Non-pigmented ciliary epithelial cell (primary cell): ENCODE measurements at regions not wholly inside any gene's neighbourhood (a gene's known extent, or its start where the extent isn't known, plus 50 kb on each side); places are given as distances from the start of the nearest gene placed in this dataset.
"Not testable (repeated sequence)": the region's sequence is repeated elsewhere in the genome, so short reads cannot be mapped to it uniquely, and the experiment has no call there.

Source experiments
- DNase-seq: peaks from one replicate; pipeline ENCODE4 v3.0.0-alpha.2; 2010; ENCODE audit warnings: low read depth

DNA sequence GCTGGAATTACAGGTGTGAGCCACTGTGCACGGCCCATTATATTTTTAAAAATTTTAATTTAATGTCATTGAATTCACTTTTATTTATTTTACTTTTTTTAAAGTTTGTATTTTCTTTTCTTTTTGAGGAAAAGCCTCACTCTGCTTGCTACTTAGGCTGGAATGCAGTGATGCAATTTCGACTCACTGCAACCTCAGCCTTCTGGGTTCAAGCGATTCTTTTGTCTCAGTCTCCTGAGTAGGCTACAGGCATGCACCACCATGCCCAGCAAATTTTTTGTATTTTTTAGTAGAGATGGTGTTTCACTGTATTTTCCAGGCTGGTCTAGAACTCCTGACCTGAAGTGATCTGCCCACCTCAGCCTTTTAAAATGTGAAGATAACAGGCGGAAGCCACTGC, 277.5 kb upstream of the HSFY2 start:
- no peak for DNase-seq

DNA sequence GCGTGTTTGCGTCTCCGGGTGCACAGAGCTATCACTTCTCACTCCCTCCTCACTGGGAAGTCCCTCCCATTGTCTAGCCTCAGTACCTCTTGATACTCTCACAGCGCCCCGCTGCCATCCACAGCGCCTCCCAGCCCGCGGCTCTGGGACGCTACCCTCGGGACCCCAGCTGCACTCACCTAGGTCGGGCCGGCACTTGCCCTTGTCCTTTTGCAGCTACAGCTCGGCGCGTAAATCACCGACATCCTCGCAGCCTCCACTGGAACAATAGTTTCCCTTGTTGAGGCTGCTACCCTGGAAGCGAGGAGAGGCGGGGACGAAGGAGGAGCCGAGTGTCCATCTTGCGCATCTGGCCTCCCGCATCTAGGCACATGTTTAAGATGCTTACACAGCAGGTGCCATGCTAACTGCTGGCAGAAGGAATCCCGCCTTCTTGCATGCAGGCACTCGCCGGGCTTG, 269.5 kb upstream of the HSFY2 start:
- DNase-seq: no peak

DNA sequence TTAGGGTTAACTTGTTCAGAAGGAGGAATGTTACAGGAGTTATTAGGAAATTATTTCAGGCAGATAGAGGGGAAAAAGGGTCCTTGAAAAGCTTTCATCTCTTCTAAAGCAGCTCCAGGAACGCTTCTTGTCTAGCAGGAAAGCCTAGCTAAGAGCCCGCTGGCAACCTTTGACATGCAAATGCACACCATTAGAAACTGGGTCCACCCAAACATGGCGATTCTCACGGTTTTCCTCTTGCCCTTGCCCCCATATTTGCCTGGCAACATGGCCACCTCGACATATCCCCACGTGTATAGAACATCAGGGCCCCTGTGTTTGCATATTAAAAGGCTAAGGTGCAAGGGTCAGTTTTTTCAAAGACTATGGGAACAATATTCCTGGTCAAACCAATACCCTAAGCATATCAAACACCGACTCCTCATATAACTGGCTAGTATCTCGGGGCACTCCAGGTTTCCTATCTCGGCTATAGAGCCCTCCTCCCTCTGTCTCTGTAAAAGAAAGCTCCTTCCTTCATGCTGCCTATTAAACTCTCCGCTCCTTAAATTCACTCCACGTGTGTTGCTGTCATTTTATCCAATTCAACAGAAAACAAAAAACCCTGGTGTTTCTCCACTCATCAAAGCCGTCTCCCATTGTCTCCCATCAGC, 268.9 kb upstream of the HSFY2 start:
- no peak for DNase-seq

DNA sequence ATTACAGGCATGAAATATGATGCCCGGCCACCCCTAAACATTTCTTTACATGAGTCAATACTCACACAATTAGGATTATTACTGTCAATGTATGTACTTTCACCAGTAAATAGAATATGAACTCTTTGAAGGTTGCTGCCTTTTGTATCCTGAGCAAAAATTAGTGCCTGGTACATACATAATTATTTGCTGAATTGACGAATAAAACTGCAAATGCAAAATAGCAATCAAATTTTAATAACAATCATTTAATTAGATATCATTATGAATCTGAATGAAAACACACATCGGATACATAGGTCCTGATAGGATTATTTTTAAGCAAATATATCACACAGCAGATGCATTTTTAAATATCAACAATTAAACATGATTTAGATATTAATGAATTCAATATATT, 253.1 kb upstream of the HSFY2 start:
- no peak for DNase-seq

DNA sequence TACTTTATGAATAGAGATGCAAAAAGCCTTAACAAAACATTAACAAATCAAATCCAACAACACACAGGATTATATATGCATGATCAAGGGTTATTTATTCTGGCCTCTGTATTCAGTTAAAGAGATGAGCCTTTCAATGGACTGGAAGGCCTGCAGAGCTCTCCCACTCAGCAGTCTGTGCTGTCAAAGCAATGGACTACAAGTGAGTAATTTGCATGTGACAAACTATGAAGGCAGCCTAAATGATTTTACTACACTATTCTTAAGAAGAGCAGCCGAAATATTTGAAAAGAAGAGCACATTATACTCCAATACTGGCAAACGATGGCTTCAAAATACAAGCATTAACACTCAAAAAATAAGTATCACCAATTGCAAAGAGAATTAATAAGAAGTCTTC, 250.4 kb upstream of the HSFY2 start:
- no peak for DNase-seq

DNA sequence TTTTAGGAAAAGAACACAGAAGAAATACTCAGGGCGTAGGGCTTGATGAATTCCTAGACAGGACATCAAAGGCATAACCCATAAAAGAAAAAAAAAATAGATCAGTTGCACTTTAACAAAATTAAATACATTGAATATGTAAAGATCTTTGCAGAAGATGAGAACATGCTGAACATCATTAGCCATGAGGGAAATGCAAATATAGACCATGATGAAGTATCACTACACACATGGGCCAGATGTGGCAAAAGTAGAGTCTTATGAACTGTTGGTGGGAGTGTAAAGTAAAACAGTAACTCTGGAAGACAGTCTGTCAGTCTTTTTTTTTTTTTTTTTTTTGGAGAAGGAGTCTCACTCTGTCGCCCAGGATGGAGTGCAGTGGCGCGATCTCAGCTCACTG, 246.7 kb upstream of the HSFY2 start:
- DNase-seq: no peak

DNA sequence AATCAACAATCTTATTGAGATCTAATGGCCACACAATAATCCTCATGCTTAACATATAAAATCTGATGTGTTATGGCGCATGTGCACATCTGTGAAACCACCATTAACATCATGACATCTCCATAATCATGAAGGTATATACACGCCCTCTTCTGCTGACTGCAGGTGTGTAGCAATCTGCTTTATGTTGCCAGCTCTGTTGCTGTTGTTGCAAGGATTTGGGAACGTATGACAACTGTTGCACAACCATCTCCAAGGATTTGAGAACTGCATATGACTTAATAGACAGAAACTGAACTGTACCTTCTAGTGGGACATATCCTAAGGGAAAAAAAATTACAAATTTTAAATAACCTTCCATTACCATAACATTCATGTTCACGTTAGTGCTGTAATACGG, 243.5 kb upstream of the HSFY2 start:
- DNase-seq: no peak

DNA sequence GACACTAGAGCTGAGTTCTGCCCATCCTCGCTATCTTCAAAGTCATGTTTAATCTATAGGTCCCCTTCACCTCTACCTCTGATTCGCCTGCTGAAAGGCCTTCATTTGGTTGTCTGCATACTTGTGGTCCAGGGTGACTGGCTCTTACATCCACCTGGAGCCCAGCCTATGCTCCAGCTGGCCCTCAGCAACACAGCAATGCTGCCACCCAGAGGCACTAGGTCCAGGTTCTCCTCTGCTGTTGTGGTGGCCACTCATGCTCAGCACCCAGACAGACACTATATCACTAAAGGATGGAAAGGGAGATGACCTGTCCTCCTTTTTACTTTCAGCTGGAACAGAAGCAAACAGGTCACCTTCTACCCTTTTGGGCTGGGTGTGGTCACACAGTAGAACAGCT, 242.3 kb upstream of the HSFY2 start:
- DNase-seq: no peak

DNA sequence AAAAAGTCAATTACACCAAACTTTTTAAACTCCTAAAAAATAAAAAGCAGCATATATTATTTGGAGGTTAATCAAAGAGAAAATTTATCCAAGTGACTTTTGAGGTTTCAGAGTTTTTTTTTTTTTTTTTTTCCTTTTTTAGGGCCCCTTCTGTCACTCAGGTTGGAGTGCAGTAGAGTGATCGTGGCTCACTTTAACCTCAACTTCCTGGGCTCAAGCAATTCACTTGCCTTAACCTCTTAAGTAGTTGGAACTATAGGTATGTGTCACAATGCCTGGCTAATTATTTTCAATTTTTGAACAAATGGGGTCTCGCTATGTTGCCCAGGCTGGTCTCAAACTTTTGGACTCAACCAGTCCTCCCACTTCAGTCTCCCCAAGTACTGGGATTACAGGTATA, 241.7 kb upstream of the HSFY2 start:
- no peak for DNase-seq

DNA sequence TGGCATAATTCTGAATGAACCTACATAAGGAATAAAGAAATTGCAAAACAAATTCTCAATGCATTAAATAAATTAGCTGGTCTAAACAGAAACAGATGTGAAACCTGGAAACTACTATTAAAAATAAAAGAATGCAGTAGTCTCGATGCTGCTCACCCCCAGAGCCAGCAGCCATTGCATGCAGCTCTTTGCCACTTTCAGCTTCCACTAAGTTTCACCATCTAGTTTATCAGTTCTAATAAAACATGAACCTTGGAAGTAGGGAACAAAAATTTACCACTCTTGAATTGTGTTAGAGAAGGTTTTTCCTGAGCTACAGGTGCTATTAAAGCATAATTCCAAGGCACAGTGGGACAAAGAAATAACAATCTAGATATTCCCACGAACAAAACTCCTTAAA, 239.4 kb upstream of the HSFY2 start:
- no peak for DNase-seq

DNA sequence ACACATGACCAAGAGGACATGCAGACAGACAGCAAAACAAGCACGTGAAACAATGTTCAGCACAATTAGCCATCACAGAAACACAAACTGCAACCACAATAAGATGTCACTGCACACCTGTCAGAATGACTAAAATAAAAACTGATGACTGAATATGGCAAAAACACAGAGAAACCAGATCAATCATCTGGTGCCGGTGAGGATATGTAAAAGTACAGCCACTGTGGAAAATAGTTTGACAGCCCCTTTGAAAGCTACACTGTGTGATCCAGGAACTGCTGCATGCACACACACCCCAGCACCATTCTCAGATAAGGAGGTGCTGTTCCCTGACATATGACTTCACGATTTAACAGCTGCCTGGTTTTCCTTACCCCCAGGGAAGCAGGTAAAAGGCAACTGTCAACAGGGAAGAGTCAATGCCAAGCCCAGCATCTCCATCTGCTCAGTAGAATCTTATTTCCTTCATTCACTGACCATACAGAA, 238.1 kb upstream of the HSFY2 start:
- DNase-seq: no peak

DNA sequence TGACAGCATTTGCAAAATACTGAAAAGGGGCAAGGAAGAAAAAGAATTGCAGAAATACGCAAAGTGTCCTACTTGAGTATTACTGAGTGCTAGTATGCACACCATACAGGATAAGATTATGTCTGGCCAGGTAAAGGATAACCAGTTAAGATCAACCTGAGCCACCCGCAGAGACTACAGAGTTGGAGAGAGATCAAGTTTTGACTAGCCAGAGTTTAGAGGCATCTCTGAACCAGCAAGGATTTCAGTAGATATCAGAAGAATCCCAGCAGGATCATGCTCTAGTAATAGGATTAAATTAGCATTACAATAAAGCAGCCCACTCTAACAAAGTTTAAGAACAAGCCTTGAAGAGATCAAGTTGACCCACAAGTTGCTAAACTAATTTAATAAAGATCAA, 232.7 kb upstream of the HSFY2 start:
- no peak for DNase-seq

DNA sequence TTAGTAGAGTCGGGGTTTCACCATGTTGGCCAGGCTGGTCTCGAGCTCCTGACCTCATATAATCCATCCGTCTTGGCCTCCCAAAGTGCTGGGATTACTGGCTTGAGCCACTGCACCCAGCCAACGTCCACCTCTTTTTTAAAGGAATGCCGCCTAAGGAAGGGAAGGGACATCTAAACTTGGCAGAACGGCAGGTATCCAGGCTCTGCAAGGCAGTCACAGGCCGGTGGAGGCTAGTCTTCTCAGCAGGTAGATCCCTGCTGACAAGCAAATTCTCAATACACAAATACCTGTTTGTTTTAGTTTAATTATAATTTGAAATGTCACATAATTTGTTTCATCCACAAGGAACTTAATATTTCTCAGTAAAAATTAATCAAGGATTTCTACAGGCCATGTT, 232.0 kb upstream of the HSFY2 start:
- DNase-seq: no peak

DNA sequence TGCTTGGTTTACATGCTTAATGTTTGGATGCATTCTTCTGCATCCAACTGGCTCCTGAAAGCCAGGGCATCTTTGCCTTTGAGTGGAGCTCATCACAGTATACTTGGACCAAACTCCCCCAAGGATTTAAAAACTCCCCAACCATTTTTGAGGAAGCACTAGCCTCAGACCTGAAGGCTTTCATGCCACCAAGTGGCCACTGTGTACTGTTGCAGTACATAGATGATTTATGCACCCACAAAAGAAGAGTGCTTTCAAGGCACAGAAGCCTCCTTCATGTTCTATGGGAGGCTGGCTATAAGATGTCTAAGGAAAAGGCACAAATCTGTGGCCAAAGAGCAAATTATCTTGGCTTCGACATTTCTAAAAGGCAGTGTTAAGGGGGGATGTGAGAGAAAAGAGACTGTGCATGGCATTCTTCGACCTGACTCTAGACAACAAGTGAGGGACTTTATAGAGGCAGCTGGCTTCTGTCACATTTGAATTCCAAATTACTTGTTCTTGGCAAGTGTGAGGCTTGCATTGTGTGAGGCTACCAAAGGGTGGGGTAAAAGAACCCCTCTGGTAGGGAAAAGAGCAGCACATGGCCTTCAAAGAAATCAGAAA, 224.2 kb upstream of the HSFY2 start:
- no peak for DNase-seq

DNA sequence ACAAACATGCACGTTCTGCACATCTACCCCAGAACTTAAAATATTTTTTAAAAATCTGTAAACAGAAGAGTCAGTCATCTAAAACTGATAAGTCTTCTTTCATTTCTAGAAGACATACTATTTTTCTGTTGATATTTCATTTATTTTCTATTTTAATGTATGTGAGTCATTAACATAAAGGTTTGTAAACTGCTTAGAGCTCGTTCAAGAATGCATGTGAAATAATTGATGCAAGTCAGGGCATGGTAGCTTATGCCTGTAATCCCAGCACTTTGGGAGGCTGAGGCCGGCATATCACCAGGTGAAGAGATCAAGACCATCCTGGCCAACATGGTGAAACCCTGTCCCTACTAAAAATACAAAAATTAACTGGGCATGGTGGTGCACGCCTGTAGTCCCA, 219.9 kb upstream of the HSFY2 start:
- no peak for DNase-seq

DNA sequence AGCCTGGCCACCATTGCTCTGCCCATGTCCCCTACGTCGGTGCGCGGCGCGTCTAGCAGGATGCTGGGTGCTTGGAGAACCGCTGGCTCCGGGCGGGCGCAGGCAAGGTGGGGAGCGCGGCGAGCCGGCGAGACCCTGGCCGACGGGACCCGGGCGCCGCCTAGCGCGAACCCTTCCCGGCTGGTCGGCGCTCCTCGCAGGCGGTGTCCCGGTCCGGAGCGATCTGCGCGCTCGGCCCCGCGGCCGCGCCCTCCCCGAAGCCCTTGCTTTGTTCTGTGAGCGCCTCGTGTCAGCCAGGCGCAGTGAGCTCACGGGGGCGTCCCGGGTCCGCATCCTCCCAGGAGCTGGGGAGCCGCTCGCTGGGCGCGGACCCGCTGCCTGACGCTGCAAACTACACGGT, 219.1 kb upstream of the HSFY2 start:
- DNase-seq: not testable (repeated sequence)

DNA sequence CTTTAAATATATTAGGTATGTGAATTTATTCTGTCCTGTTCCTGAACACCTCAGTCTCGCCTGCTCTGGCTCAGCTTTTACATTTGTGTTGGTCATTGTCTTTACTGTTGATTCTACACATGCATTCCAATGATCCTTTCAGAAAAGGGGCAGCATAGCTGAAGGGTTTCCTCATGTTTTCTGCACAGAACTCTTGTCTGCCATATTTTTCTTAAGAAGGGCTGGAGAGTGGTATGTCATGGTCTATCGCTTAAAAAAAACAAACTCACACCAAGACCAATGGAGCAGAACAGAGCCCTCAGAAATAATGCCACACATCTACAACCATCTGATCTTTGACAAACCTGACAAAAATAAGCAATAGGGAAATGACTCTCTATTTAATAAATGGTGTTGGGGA, 215.8 kb upstream of the HSFY2 start:
- DNase-seq: no peak

DNA sequence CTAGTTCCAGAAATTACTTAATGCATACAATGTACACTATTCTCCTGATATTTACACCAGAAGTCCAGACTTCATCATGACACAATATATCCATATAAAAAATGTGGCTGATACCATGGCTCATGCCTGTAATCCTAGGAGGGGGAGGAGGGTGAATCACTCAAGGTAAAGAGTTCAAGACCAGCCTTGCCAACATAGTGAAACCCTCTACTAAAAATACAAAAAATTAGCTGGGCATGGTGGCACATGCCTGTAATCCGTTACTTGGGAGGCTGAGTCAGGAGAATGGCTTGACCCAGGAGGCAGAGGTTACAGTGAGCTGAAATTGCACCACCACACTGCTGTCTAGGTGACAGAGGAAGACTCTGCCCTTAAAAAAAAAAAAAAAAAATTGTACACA, 192.5 kb upstream of the HSFY2 start:
- no peak for DNase-seq

DNA sequence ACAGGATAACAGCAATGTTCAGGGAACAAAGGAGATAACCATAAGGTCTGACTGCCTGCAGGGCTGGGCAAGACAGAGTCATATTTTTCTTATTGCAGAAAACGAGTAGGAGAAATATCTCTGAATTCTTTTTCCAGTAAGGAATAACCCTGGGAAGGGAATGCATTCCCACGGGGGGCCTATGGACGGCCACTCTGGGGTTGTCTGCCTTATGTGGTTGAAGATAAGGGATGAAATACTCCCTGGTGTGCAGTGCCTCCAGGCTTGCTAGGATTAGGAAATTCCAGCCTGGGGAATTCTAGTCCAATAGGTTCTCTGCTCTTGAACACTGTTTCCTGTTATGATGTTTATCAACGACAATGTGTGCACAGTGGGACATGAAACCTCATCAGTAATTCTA, 185.3 kb upstream of the HSFY2 start:
- no peak for DNase-seq

DNA sequence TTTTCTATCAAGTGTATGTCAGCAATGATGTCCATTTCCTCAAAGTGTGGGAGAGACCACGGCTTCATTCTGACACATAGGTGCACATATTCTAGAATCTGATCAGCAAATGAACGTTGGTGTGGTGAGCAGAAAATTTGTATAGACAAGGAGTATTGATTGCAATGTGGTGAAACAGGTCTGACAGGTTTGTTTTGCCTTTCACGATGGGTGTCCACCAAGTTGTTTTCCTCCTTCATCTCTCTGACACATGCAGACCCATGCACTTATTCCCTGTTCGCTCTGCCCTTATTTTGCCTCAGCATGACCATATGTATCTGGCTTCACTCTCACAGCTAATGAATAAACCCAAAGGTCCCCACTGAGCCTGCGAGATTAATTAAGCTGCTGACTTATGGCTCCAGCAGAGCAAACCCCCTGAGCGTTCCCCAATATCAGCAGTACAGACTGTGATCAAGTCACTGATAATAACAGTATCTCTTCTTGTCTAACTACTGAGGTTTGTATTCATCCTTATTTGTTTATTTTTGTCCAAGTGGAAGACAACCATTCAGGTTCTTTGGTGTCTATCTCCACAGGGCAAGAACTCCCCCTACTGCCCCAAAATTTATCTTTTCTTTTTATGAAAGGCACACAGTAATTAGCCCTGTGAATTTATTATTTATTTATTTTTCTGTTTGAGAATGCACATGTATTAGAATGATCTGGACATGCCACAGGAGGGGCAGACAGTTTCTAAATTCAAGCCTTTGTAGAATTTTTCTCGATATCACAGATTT, 178.3 kb upstream of the HSFY2 start:
- DNase-seq: no peak

DNA sequence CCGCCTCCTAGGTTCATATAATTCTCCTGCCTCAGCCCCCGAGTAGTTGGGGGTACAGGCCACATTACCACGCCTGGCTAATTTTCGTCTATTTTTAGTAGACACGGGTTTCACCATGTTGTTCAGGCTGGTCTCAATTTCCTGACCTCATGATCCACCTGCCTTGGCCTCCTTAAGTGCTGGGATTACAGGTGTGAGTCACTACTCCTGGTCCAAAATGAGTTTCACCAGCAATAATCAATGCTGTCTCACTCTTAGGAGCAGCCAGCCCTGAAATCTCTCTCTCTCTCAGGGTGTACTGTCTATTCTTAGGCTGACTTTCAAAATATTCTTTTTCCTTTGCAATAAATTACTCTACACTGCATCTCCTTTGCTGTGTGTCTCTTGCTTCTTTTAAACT, 177.5 kb upstream of the HSFY2 start:
- no peak for DNase-seq

DNA sequence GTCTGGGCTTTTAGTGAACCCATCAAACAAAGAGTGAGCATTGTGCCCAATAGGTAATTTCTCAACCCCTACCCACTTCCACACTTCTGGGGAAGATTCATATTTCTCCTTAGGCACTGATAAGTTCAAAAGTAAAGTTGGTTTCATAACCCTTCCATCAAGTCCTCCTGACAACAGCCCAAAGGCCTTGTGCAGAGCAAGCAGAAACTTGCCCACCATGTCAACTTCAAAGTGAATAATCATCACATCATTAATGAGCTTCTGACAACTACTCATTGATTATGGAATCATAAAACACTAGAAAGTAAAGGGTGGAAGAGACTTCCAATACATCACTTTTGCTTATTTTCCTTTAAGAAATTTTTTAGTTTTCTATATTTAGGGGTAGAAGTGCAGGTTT, 163.3 kb upstream of the HSFY2 start:
- DNase-seq: no peak

DNA sequence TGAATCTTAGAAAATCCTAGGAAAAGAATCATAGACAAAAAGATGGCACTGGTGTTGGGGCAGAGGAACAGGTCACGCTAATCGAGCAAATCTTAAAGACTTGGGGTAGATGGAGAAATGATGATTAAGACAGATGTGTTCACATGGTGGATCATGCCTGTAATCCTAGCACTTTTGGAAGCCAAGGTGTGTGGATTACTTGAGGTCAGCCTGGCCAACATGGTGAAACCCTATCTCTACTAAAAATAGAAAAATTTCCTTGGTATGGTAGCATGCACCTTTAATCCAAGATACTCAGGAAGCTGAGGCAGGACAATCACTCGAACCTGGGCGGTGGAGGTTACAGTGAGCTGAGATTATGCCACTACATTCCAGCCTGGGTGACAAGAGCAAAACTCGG, 145.7 kb upstream of the HSFY2 start:
- no peak for DNase-seq
